Caki2 (cell line): ENCODE measurements at regions not wholly inside any gene's neighbourhood (a gene's known extent, or its start where the extent isn't known, plus 50 kb on each side); places are given as distances from the start of the nearest gene placed in this dataset.

ENCODE experiments used
- DNase-seq: peaks from one replicate; pipeline ENCODE4 v3.0.0-alpha.2; 2015; ENCODE audit warnings: low read depth
- in situ Hi-C: cut with HindIII; loops from 2 replicates; pipeline ENCODE4 v1.10.0; 2016; ENCODE audit warnings: low sequenced_read_pairs, low pct_unique_long_range_greater_than_20kb, mixed read lengths

DNA sequence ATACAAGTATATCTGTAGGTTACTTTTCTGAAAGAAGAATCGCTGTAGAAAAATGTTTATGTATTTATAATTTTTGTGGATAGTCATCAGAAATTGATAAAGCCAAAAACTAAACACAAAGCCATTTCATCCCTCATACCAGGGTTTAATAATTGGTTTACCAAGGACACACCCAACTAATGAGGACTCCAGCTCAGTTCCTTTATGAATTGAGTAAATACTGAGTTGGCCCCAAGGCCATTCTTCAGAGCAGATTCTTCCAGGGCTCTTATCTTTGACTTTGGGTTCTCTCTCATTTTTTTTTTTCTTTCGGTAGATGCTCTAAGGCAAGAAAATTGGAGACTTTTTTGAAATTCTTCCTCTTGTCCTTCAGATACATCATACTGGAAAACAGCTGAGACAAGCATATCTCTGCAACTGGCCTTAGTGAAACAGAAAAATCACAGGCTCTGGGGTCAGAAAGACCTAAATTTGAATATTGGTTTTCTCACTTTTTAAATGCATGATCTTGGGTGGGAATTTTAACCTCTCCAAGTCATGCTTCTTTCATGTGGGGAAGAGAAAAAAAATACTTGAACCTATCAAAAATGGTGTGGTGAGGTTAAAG is 401.8 kb downstream of the ARHGEF28 start:
- in situ Hi-C loops: no loop called here
- DNase-seq: no peak

GRCh38 chr5:74026310-74026709 is 400.3 kb downstream of the ARHGEF28 start:
- DNase-seq: no peak
- in situ Hi-C loops: no loop called here

- DNase-seq: no peak
- in situ Hi-C loops: no loop called here
Observed at GRCh38 chr5:74021126-74021525, 395.1 kb downstream of the ARHGEF28 start.

- no peak for DNase-seq
- in situ Hi-C loops: no loop called here
Observed at GRCh38 chr5:74020503-74020902, 394.5 kb downstream of the ARHGEF28 start.

GRCh38 chr5:74019923-74020322 is 393.9 kb downstream of the ARHGEF28 start:
- in situ Hi-C loops: no loop called here
- DNase-seq: no peak

DNA sequence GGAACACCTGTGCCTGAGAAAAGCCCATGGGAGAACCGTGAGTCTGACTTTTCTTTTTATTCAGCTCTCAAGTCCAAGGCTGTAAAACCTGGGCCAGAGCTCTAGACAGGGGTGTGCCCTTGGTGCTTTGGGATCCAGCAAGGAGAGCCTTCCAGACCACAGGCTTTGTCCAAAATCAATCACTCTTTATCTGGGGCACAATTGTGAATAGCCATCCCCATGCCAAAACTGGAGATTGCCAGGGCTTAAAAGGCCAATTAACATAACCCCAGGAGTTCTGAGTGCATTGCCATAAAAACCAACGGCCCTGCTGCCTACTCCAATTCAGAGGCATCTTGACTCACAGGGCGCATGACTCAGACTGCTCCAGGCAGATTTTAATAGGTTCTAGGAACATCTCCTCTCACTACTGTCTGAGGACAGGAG is 391.8 kb downstream of the ARHGEF28 start:
- in situ Hi-C loops: no loop called here
- peak; percentile 7 for DNase-seq

DNA sequence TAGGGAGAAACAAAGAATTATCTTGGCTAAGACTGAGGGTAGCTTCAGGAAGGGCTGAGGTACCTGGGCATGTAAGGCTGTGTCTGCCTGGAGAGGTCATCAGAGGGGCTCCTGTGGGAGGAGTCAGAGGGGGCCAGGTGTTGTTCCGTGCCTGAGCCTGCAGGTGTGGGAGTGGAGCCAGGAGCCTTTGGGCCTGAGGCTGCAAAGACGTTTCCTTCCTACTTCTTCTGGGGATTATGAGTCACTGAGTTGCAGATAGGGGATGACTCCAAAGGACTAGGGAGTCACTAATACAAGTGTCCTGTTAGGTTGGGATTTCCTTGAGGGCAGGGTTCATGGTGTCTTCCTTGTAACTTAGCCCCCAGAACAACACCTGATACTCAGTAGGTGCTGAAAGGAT is 391.1 kb downstream of the ARHGEF28 start:
- no peak for DNase-seq
- in situ Hi-C loops: no loop called here

DNA sequence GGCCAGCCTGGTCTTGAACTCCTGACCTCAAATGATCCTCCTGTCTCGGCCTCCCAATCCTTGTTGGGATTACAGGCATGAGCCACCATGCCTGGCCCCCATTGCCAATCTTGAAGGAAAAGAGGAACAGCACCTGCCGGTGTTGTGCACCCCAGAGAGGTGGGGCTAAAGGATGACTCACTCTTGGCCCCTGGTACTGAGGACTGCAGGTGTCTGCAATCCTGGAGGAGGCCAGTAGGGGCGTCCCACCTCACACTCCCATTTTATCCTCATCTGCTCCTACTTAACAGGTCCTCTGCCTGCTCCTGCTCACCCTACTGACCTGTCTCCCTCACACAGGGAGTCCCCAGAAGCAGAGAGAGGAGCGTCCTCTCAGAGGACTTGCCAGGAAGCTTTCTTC is 390.4 kb downstream of the ARHGEF28 start:
- in situ Hi-C loops: no loop called here
- no peak for DNase-seq

DNA sequence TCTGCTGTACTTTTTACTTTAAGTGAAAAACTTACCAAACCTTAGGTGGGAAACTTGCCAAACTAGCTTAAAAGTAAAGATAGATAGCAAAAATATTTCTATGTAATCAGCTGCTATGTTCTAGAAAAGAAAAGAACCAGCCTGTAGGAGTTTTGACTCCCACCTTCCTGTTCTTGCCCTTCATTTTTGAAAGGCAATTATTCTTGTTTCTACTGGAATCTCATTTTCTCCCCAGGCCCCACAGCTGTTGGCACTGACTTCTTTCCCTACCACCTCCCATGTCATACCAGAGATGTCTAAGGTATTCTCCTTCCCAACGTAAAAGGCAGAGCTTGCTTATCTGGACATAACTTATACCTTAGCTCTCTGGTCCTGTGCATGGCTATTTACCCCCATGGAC is 389.7 kb downstream of the ARHGEF28 start:
- no peak for DNase-seq
- in situ Hi-C loops: no loop called here

DNA sequence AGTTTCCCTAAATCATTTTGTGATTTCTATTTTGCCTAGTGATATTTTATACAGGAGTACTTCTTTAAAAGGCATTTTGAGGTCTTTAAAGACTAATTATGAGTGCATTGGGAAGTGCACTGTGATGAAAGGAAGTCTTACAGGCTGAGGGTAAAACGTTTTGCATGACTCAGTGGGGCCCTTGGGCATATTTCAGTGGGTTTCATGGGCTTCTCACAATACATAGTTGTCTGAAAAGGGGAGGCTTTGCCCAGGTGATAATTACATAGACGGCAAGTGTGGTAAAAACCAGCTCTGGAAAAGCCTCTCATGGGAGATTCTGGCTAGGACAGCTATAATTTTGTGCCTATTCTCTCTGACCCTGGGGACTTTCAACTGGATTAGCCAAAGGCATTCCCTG is 387.2 kb downstream of the ARHGEF28 start:
- DNase-seq: no peak
- in situ Hi-C loops: no loop called here

DNA sequence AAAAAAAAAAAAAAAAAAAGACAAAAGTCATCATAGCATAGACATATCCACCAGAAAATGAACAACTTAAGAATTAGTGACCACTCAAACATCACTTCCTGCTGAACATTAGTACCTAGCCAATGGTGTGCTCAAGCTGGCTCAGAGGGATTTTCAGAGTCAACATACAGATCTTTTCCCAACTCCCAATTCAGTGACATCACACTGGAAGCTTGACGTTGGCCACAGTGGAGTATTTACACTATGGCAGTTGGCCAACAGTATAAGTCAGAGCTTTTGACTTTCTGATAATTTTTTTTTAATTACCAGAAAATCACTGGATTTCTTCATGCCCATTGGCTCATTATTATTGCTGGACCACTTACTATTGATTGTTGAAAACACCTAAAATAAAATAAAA is 383.5 kb downstream of the ARHGEF28 start:
- DNase-seq: no peak
- in situ Hi-C loops: no loop called here

DNA sequence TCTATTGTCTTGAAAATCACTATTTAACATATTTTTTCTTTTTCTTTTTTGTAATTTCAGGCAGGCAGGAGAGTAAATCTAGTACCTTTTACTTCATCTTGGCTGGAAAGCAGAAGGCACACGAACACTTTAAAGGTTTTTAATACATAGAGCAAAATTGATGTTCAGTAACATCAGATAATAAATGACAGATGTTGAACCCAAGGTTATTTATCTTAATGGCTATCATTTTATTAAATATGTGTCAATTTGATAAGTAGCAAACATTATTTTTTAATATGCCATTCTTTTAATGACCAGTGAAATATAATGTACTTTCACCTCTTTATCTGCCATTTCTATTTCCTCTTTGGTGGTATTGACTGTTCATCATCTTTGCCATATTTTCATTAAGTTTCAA is 381.2 kb downstream of the ARHGEF28 start:
- in situ Hi-C loops: no loop called here
- DNase-seq: no peak

DNA sequence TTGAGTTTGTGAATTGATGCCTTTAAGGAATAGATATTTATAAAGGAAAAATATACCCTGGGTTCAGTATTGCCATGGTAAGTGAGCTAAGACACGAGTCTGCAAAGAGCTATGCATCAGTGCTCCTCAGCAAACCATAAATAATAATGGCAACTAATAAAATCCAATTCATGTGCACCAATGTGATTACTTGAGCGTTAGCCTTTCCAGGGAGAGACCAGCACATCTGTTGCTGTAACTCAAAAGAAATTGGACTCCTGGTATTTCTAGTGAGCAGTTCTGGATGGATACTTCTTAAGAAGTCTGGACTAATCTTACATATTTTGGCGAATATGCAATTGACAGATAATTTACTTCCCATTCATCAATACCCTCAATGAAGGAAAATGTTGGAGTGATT is 373.3 kb downstream of the ARHGEF28 start:
- DNase-seq: no peak
- in situ Hi-C loops: no loop called here

GRCh38 chr5:73998489-73998888 is 372.5 kb downstream of the ARHGEF28 start:
- in situ Hi-C loops: no loop called here
- no peak for DNase-seq

- in situ Hi-C loops: no loop called here
- no peak for DNase-seq
Observed at GRCh38 chr5:73997960-73998359, 372.0 kb downstream of the ARHGEF28 start.

DNA sequence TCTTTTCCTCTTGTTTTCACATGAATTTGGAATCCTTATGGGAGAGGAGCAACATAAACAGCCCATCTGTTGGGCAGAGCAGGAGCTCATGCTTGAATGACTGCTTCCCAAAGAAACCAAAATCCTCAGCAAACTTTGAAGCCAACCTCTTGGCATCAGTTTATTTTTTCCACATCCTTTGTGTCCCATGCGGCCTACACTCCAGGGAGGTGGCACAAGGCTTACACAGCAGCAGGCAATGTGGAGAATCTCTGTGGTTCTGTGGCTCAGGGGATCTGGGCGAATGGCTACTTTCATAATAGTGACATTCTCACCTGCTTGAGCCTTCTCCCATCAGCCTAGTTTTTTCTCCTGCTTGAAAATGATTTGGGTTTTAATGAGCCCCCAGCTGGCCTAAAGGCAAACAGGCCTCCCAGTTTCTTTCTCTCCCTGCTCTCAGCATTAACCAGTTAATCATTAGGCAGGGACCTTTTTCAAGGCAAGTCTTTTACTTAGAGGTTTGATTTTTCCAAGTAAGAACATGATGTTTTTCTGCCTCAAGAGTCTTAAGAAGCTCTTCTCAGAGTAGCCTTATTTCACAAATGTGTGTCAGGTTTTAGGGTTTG is 370.3 kb downstream of the ARHGEF28 start:
- in situ Hi-C loops: no loop called here

GRCh38 chr5:73994963-73995362 is 369.0 kb downstream of the ARHGEF28 start:
- in situ Hi-C loops: no loop called here
- no peak for DNase-seq

More for the DNA sequence above, 370.3 kb downstream of the ARHGEF28 start:
- no peak for DNase-seq
